ENCODE measurements at regions not wholly inside any gene's neighbourhood (a gene's known extent, or its start where the extent isn't known, plus 50 kb on each side); places are given as distances from the start of the nearest gene placed in this dataset.

DNA sequence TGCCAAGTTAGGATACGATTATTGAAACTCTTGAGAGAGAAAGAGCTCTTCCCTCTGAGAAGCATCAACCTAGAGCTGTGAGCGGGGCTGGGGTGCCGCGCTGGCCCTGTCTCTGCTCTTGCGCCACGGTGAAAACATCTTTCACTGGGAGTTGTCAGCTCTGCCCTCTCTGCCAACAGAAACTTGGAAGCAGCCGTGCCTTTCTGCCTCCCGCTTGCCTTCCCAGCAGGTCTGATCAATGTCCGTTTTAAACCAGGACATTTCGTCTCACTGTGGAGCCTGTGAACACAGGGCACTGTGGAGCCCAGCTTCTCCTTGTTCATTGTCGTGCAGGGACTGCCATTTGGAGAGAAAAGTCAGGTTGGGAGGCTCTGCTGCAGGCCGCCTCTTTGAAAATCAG lies 249.2 kb upstream of the PMEPA1 start:
- TF ChIP-seq FOS (IDR thresholded peaks at IDR 0.05; ENCODE audit: borderline replicate concordance, insufficient read depth, low read length) = no peak
- no peak for TF ChIP-seq POLR2A (IDR thresholded peaks at IDR 0.05; ENCODE audit: low read depth, low read length)
- TF ChIP-seq GATA2 (IDR thresholded peaks at IDR 0.05; ENCODE audit: insufficient read depth, insufficient read length, low read depth, low read length) = no peak
- no peak for TF ChIP-seq POLR2AphosphoS5 (IDR thresholded peaks at IDR 0.05; ENCODE audit: insufficient read depth, low read depth, low read length)
- TF ChIP-seq, protein P1, sequence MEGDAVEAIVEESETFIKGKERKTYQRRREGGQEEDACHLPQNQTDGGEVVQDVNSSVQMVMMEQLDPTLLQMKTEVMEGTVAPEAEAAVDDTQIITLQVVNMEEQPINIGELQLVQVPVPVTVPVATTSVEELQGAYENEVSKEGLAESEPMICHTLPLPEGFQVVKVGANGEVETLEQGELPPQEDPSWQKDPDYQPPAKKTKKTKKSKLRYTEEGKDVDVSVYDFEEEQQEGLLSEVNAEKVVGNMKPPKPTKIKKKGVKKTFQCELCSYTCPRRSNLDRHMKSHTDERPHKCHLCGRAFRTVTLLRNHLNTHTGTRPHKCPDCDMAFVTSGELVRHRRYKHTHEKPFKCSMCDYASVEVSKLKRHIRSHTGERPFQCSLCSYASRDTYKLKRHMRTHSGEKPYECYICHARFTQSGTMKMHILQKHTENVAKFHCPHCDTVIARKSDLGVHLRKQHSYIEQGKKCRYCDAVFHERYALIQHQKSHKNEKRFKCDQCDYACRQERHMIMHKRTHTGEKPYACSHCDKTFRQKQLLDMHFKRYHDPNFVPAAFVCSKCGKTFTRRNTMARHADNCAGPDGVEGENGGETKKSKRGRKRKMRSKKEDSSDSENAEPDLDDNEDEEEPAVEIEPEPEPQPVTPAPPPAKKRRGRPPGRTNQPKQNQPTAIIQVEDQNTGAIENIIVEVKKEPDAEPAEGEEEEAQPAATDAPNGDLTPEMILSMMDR (IDR thresholded peaks at IDR 0.05; ENCODE audit: extremely low read depth in 1 of 2, insufficient read depth in 1 of 2, low read depth in 1 of 2, low read length in 2 of 2) = no peak
- TF ChIP-seq MYC (IDR thresholded peaks at IDR 0.05; ENCODE audit: low read depth, low read length) = no peak
- intact Hi-C loops (cut with micrococcal nuclease) = no loop called here
- no TSS peak for BruUV-seq (replicated peaks)
- no peaks in the 10 kb centered on the region for H3K4me1 ChIP-seq (ENCODE audit: control insufficient read depth, extremely low read depth, insufficient read depth, low read length)
- POLR2A ChIA-PET = no interaction called here
- DNase-seq (ENCODE audit: low read depth, low spot score) (no peak), FAIRE-seq (no peak)
- CTCF ChIA-PET = no interaction called here
- H3K9me3 ChIP-seq (replicated peaks; ENCODE audit: control insufficient read depth, insufficient read depth, low read length) = no peaks in the 10 kb centered on the region
- no peaks in the 10 kb centered on the region for H4K20me1 ChIP-seq (replicated peaks; ENCODE audit: control insufficient read depth, extremely low read depth, insufficient read depth, low read length)
- no peaks in the 10 kb centered on the region for H3K27me3 ChIP-seq (ENCODE audit: control insufficient read depth in 2 of 2, insufficient read depth in 2 of 2, low read length in 2 of 2)
- H3K79me2 ChIP-seq (ENCODE audit: control insufficient read depth, insufficient read depth, low read length) = no peaks in the 10 kb centered on the region
- dilution Hi-C loops (cut with MboI; ENCODE audit: extremely low pct_ligation_motif_present, low sequenced_read_pairs) = no loop called here
- no peak overlapping the region for H3K4me2 ChIP-seq (ENCODE audit: insufficient read depth, low read length)
- H3K4me3 ChIP-seq (replicated peaks in 1 of 3; ENCODE audit: insufficient read depth in 1 of 3, low read depth in 1 of 3, low read length in 3 of 3) = no peak overlapping the region
- no peak overlapping the region for H3K27ac ChIP-seq (ENCODE audit: insufficient read depth, low read depth, low read length)
- no peak overlapping the region for H3K9ac ChIP-seq (replicated peaks; ENCODE audit: extremely low read depth, insufficient read depth, low read length)
- H3K9me1 ChIP-seq (replicated peaks; ENCODE audit: control insufficient read depth, extremely low read depth, insufficient read depth, low read length) = no peaks in the 10 kb centered on the region
- no peaks in the 10 kb centered on the region for H3K36me3 ChIP-seq (ENCODE audit: control insufficient read depth in 2 of 2, extremely low read depth in 1 of 2, insufficient read depth in 2 of 2, low read length in 2 of 2)
- H2AFZ ChIP-seq (ENCODE audit: low read depth, low read length) = no peak overlapping the region

DNA sequence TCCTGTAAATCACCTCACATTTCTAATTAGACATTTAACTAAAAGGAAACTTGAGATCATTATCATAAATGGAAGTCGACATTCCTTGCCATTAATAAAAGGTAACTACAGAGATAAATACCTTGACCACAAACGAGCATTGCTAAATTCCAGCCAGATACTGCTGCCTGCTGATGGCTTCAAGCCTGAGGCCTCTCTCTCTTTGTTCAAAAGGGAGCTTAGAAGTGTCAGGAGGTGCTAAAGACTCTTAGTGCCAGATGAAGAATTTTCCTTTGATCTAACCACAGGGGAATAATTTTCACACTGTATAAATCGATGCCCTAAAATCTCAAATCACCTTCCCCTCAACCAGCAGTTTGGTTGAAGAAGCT lies 248.2 kb upstream of the PMEPA1 start:
- H3K27ac ChIP-seq (ENCODE audit: insufficient read depth, low read depth, low read length) = no peak overlapping the region
- H2AFZ ChIP-seq (ENCODE audit: low read depth, low read length) = no peak overlapping the region
- no peaks in the 10 kb centered on the region for H3K27me3 ChIP-seq (ENCODE audit: control insufficient read depth in 2 of 2, insufficient read depth in 2 of 2, low read length in 2 of 2)
- dilution Hi-C loops (cut with MboI; ENCODE audit: extremely low pct_ligation_motif_present, low sequenced_read_pairs) = no loop called here
- H3K4me2 ChIP-seq (ENCODE audit: insufficient read depth, low read length) = no peak overlapping the region
- TF ChIP-seq JUN (IDR thresholded peaks at IDR 0.05; ENCODE audit: borderline replicate concordance, insufficient read depth, insufficient read length, low read depth) (no peak), POLR2AphosphoS5 (IDR thresholded peaks at IDR 0.05; ENCODE audit: insufficient read depth, low read depth, low read length) (no peak), POLR2A (IDR thresholded peaks at IDR 0.05; ENCODE audit: low read depth, low read length) (no peak), MYC (IDR thresholded peaks at IDR 0.05; ENCODE audit: low read depth, low read length) (no peak), GATA2 (IDR thresholded peaks at IDR 0.05; ENCODE audit: insufficient read depth, insufficient read length, low read depth, low read length) (no peak), FOS (IDR thresholded peaks at IDR 0.05; ENCODE audit: borderline replicate concordance, insufficient read depth, low read length) (no peak), EZH2 (IDR thresholded peaks at IDR 0.05; ENCODE audit: borderline replicate concordance, low read depth, low read length, severe bottlenecking) (no peak)
- TF ChIP-seq, protein P1 (IDR thresholded peaks at IDR 0.05; ENCODE audit: extremely low read depth in 1 of 2, insufficient read depth in 1 of 2, low read depth in 1 of 2, low read length in 2 of 2) = no peak
- TF ChIP-seq, protein P2, sequence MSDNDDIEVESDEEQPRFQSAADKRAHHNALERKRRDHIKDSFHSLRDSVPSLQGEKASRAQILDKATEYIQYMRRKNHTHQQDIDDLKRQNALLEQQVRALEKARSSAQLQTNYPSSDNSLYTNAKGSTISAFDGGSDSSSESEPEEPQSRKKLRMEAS (IDR thresholded peaks at IDR 0.05; ENCODE audit: insufficient read depth, insufficient read length) = no peak
- no peak overlapping the region for H3K4me3 ChIP-seq (replicated peaks in 1 of 3; ENCODE audit: insufficient read depth in 1 of 3, low read depth in 1 of 3, low read length in 3 of 3)
- no peaks in the 10 kb centered on the region for H3K4me1 ChIP-seq (ENCODE audit: control insufficient read depth, extremely low read depth, insufficient read depth, low read length)
- DNase-seq (ENCODE audit: low read depth, low spot score) = no peak
- H3K9ac ChIP-seq (replicated peaks; ENCODE audit: extremely low read depth, insufficient read depth, low read length) = no peak overlapping the region
- H3K9me3 ChIP-seq (replicated peaks; ENCODE audit: control insufficient read depth, insufficient read depth, low read length) = no peaks in the 10 kb centered on the region
- H3K36me3 ChIP-seq (ENCODE audit: control insufficient read depth in 2 of 2, extremely low read depth in 1 of 2, insufficient read depth in 2 of 2, low read length in 2 of 2) = no peaks in the 10 kb centered on the region
- POLR2A ChIA-PET = no interaction called here
- H3K79me2 ChIP-seq (ENCODE audit: control insufficient read depth, insufficient read depth, low read length) = no peaks in the 10 kb centered on the region
- intact Hi-C loops (cut with micrococcal nuclease) = no loop called here
- no TSS peak for BruUV-seq (replicated peaks)
- FAIRE-seq = no peak
- no peaks in the 10 kb centered on the region for H4K20me1 ChIP-seq (replicated peaks; ENCODE audit: control insufficient read depth, extremely low read depth, insufficient read depth, low read length)
- CTCF ChIA-PET = no interaction called here
- no peaks in the 10 kb centered on the region for H3K9me1 ChIP-seq (replicated peaks; ENCODE audit: control insufficient read depth, extremely low read depth, insufficient read depth, low read length)
